HG02763 (cell line): ENCODE measurements at regions not wholly inside any gene's neighbourhood (a gene's known extent, or its start where the extent isn't known, plus 50 kb on each side); places are given as distances from the start of the nearest gene placed in this dataset.

ENCODE experiments used
- ATAC-seq: cut with Tn5 transposase; IDR thresholded peaks from one replicate; pipeline ENCODE4 v1.9.1; 2021; ENCODE audit warnings: mild to moderate bottlenecking, moderate library complexity; ENCODE audit not compliant: unreplicated experiment

DNA sequence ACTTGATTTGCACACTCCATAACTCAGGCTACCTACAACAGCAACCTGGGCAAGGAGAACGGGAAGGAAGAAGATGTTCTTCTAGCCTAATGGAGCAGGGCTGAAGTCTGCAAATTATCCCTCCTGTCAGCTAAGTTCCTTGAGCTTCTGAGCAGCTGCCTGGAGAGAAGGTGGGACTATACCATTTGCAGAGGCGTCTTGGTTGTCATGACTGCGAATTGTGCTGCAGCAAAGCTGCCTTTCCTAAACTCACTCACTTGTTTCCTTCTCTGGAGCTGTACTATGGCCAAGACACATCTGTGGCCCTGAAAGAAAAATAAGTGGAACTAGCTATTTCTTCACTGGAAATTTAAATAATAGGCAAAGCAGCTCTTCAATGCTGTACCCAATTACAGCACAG lies 682.4 kb upstream of the GRIA3 start:
- ATAC-seq, result no peak

DNA sequence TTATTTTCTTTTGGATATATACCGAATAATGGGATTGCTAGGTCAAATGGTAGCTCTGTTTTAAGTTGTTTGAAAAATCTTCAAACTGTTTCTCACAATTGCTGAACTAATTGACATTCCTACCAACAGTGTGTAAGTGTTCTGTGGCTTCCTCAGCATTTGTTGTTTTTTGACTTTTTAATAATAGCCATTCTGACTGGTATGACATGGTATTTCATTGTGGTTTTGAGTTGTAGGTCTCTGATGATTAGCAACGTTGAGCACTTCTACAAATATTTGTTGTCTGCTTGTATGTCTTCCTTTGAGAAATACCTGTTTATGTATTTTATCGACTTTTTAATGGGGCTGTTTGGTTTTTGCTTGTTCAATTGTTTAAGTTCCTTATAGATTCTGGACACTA lies 680.1 kb upstream of the GRIA3 start:
- ATAC-seq, result no peak

DNA sequence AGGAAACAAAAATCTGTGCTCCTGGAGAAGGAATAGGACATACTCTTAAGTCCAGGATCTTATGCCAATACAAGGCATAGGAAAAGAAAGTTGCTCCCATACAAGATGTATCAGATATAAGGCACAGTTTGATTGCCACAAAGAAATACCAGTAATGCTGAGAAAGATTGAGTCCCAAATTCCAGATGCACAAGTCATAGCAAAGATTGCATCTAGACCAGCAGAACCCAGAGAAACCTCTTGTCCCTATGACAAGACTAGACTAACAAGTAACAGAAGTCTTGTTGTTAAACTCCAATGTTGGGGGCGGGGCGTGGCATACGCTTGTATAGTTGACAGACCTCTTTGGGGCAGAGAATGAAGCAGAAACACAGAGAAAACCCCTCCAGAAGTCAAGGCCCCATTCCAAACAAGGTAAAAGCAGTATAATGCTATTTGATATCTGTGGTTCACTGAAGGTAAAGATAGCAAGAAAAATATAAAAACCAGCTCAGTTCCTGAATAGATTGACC lies 671.5 kb upstream of the GRIA3 start:
- ATAC-seq, result no peak

DNA sequence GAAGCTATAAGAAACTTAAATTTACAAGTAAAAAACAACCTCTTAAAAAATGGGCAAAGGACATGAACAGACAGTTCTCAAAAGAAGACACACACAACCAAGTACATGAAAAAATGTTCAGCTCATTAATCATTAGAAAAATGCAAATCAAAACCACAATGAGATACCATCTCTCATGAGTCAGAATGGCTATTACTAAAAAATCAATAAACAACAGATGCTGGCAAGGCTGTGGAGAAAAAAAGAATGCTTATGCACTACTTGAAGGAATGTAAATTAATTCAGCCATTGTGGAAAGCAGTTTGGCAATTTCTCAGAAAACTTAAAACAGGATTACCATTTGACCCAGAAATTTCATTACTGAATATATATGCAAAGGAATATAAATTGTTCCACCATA lies 666.3 kb upstream of the GRIA3 start:
- no peak for ATAC-seq

DNA sequence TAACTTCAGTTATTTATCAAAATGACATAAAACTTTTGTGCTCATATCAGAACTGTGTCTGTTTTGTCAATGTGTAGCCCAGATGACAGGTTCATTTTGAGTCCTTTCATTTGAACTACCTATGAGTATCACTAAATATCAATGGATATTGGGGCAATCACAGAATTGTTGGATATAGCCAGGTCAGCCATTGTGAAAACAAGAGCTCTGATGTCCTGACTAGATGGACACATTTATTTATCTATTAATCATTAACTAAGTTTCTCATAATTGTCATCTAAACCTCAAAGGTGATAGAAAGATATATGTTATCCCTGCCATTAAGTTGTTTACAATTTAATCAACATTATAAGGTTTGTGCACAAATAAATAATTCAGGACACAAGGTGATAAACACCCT lies 638.3 kb upstream of the GRIA3 start:
- no peak for ATAC-seq

DNA sequence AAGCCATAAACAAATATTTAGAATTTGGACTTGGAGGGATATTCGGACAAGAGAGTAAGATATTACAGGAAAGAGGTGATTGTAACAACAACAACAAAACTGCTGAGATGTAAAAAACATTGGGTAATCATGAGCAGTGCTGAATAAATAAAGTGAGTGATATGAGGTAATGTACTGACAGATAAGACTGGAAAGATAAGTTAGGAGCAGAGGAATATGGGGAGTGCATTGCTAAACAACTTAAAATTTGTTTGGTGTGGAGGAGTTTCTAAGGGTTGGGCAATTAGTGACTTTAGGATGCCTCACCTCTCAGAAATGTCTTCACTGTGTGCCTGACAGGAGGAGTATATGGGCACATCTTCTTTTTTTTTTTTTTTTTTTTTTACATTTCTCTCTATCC lies 637.8 kb upstream of the GRIA3 start:
- ATAC-seq, result no peak

DNA sequence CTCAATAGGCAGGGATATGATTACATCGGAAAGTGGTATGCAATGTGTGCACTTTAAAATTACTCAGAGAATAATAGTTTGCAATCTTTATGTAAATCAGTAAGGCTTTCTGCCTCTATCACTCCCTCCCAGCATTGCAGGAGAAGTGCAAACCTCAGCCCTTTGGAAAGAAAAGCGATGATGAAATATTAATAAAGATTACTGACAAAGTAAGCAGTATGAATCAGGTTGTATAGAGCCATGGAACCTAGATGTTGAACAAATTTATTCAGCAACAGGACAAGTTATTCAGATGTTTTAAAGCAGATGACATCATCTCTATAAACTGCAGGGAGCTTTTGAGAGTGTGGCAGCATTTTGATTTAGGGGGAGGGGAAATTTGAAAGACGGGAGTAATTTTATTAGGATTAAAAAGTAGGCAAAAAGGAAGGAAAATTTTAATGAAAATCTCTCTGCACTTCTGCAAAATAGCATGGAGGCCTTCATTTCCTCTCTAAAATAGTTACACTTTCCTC lies 631.7 kb upstream of the GRIA3 start:
- ATAC-seq, result no peak

DNA sequence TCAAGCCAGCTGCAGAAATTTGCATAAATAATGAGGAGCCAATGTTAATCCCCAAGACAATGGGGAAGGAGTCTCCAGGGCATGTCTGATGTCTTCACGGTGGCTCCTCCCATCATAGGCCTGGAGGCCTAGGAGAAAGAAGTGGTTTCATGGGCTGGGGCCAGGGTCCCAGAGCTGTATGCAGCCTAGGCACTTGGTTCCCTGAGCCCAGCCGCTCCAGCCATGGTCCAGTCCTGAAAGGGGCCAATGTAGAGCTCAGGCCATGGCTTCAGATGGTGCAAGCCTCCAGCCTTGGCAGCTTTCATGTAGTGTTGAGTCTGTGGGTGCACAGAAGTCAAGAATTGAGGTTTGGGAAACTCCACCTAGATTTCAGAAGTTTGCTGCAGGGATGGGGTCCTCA lies 628.2 kb upstream of the GRIA3 start:
- ATAC-seq, result no peak

DNA sequence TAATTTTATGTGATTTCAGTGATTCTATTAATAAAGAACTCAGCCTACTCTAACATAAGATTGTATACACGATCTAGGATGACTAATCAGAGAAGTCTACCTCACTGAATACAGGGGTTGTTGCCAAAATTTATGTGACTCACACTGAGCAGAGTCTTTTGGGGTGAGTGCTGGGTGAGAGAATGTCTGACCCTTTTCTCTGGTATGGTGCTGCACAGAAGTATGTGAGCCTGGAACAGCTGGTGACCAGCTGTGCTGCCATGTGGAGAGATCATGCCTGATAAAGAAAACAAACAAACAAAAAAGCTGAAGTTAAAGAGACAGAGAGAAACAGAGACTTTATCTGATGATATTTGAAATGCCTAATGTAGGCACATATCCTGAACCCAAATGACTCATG lies 618.1 kb upstream of the GRIA3 start:
- ATAC-seq, result no peak

DNA sequence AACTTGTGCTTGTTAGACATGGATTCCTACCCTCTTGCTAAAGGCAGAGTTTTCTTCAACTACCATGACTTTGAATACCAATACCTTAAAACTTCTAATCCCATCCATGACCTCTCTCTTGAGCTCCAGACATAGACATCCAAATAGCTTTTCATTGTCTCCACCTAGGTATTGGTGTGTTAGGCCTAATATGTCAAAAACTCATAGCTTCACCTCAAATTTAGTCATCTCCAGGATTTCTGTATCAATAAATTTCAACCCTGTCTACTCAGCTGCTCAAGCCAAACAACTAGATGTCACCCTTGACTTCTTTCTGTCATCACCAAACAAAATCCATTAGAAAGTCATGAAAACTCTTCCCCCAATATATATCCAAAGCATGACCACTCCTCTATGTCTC lies 617.7 kb upstream of the GRIA3 start:
- ATAC-seq, result no peak

DNA sequence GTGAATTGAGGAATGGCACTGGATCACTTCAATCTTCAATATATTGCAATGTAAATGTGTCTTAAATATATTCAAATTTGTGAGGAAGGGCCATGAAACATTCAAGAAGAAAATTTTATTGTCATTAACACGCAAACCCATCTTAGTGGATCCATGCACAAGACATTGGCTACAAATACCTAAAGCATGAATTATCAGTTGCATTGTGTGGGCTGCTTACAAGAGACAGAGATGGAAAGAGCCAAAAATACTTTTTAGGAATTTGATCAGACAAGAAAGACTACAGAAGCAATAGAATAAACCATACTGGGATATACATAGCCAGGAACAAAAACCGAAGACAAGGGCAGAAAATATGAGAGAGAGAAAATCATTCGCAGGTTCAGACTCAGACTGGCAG lies 616.2 kb upstream of the GRIA3 start:
- ATAC-seq, result no peak

DNA sequence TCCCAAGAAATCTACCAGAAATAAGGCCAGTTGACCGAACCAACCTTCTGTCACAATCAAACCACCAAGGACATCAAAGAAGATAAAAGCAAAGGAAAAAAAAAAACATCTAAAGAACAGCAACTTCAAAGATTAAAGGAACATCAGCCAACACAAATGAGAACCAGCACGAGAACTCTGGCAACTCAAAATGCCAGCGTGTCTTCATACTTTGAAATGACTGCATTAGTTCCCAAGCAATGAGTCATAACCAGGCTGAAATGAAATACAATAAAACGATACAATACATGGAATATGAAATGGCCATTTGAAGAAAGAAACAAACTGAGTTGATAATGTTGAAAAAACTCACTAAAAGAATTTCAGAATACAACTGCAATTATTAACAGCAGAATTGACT lies 611.6 kb upstream of the GRIA3 start:
- no peak for ATAC-seq

DNA sequence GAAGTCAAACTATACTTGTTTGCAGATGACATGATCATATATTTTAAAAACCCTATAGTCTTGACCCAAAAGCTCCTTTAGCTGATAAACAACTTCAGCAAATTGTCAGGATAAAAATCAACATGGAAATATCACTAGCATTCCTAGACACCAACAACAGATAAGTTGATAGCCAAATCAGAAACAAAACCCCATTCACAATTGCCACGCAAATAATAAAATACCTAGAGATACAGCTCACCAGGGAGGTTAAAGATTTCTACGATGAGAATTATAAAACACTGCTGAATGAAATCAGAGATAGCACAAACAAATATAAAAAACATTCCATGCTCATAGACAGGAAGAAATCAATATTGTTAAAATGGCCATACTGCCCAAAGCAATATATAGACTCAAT lies 605.0 kb upstream of the GRIA3 start:
- no peak for ATAC-seq

DNA sequence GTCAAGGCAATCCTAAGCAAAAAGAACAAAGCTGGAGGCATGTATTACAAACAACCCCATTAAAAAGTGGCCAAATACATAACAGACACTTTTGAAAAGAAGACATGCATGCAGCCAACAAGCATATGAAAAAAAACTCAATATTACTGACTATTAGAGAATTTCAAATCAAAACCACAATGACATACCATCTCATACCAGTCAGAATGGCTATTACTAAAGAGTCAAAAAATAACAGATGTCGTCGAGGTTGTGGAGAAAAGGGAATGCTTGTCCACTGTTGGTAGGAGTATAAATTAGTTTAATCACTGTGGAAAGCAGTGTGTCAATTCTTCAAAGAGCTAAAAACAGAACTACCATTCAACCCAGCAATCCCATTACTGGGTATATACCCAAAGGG lies 604.6 kb upstream of the GRIA3 start:
- ATAC-seq, result no peak

DNA sequence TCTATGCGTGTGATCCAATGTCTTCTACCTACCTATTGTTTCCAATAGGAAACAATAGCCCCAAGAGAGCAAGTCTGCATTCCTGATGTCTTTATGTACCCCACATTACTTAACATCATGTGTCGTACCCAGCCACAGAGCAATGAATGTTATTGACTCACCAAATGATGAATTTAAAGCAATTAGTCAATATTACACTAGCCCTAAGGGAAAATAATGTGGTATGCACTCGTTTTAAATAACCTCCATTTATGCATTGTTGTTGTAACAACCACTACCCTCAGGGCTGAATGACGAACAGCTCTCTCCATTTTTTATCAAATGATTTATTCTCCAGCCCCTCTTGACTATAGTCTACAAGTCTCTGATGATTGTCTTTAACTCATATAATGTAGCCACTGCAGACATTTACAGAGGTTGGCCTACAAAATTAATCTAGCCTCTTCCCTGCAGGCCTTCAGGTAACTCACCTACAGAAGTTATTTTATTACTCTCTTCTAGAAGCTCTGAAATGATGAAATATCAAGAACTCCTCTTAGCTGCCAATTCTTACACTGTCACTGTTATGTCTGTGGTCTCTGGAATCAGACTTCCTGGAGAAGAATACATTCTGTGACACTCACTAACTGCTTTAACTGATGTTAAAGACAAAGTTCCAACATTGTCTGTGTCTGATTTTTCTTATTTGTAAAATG lies 601.7 kb upstream of the GRIA3 start:
- ATAC-seq, result no peak

DNA sequence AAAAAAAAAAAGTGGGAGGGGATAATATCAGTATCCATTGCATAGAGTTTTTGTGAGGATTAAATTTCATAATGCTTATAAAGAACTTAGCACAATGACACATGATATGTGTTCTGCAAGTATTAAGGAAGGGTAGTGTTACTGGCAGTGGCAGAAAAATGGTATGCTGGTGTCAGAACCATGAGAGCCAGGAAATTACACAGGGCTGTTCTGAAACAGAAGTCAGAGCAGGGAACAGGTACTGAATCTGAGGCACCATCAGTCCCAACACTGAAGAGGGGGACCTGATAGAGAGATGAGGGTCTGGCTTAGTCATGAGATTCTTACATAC lies 601.1 kb upstream of the GRIA3 start:
- ATAC-seq, result no peak

DNA sequence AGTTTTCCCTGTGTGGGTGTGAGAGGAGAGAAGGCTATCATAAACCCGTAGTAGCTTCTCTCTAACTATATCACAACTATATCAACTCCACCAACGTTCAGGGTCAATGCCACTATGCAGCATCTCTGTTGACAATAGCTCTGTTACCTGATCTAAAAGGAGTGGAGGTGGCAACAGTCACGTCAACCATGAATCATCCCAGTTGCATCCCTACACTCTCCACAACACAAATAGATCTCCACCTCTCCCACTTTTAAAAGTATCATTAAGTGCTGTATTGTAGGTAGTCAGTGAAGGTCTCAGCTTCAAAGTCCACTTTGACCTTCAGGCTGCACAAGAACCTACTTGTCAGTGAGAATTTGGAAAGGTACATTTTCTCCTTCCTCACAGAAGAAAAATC lies 600.5 kb upstream of the GRIA3 start:
- ATAC-seq, result no peak

DNA sequence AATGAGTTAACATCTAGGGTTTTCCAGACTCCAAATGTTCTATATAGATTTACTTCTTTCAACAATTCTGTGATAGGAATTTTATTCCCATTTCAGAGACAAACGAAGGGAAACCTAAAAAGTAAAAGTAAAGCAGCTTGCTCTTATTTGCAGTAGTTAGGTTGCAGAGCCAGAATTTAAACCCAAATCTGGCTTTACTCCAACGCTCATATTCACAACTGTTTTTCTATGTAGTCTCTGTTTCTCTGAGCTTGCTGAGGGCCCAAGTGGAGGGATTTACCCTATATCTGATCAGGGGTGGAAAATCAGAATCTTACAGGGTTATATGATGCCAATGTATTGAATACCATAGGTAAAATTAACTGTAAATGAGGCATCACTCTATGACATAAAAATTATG lies 599.1 kb upstream of the GRIA3 start:
- ATAC-seq, result no peak

DNA sequence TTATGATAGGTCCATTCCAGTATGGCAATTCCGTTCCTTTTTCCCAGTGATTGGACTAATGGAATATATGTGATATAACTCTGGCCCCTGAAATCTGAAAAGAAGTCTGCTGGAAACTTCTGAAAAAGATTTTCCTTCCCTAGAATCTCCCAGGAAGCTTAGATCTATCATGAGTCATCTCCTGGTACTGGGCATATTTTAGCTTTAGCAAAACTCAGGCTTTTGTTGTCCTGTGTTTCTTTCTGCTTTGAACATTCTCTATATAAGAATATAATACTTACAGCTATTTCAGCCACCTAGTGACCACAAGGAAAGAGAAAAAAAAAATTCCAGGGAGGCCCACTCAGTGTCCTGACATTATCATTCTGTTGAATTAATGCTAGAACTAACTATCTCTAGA lies 597.2 kb upstream of the GRIA3 start:
- no peak for ATAC-seq

DNA sequence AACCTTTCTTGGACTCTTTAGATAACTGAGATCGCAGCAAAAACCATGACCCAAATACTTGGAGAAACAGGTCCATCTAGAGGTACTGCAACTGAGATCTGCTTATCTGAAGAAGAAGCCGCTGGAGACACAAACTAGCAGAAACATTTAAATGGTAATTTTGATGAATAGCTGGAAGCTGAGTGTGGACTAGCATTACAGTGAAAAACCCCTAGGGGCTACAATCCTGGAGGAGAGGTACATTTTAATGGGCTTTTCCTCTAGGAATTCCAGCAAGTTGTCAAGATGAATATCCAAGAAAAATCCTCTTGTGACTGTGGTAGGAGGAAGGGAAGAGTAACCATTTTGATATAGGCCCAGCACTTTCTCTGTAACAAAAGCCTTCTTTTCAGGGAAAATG lies 592.5 kb upstream of the GRIA3 start:
- no peak for ATAC-seq

DNA sequence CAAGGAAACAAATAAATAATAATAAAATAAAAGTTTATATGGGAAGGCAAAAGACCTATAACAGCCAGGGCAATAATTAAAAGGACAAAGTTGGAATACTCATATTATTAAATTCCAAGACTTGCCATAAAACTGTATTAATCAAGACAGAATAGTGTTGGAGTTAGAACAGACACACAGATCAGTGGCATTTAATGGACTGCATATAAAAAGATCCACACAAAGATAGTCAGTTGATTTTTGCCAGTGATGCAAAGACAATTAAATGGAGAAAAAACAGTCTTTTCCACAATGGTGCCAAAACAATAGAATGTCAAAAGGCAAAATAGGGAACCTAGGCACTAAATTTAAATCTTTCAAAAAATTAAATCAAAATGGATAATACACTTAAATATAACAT lies 587.1 kb upstream of the GRIA3 start:
- ATAC-seq, result no peak

DNA sequence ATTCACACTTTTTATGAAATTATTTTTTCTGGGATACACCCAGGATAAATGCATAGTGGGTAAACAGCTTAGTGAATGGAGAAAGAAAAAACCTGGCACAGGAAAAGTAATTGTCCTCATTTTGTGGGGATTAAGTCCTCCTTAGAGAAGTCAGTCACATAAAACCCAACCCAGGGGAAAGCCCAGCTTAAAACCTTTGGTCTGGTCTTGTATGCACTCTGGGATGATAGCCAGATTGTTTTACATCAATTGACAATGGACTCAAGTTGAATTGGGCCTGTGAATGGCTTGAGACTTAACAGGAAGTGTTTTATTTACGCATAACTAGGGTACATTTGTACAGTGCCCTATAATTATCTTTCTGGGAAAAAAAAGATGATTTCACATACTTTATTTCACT lies 561.3 kb upstream of the GRIA3 start:
- no peak for ATAC-seq

DNA sequence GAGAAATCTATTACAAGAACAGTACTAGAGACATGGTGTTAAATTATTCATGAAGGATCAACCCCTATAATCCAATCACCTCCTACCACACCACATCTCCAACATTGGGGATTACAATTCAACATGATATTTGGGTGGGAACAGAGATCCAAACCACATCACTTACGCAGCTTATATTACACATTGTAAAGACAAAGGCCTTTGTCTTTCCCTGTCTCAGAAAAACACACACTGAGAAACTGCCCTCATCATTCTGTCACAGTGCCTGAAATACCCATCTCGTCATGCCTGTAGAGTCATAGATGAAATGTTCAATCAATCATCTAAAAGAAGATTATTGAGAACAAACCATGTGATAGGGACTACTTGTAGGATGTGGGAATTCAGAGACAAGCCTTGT lies 558.8 kb upstream of the GRIA3 start:
- ATAC-seq, result no peak
